Hematopoietic multipotent progenitor cell treated with erythropoietin and hydrocortisone succinate and interleukin-3 and kit ligand, for 4 days (in vitro differentiated cells): ENCODE measurements at regions not wholly inside any gene's neighbourhood (a gene's known extent, or its start where the extent isn't known, plus 50 kb on each side); places are given as distances from the start of the nearest gene placed in this dataset.
"Not testable (repeated sequence)": the region's sequence is repeated elsewhere in the genome, so short reads cannot be mapped to it uniquely, and the experiment has no call there.

Experiments used
- DNase-seq: peaks from one replicate; pipeline ENCODE4 v3.0.0-alpha.2; 2015

DNA sequence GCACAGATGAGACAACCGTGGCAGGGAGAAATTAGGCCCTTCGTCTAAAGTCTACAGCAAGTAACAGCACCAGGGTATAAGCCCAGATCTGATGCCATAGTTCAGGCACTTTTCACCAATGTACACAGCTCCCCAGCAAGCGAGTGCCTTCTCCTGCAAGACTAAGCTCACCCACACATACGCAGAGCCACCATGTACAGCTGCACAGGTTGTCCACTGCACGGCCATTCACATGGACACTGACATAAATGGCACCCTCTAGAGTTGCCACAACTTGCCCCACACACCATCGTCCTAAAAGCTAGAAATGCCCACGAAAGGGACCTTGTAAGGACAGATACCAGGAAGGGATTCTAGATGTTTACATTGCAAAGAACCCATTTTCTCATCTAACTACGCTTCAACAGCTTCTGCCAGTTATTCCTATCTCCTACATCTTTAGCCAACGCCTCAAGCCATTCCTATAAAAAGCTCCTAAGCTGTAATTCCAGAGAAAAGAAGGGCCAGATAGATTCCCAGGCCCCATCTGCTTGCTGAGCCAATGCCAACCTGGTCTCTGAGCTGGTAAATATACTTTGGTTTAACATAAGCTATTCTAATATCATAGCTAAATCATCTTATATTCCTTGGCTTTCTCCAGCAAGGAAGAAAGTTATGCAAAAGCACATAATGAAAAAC is 174.0 kb upstream of the KAZN start:
- no peak for DNase-seq

DNA sequence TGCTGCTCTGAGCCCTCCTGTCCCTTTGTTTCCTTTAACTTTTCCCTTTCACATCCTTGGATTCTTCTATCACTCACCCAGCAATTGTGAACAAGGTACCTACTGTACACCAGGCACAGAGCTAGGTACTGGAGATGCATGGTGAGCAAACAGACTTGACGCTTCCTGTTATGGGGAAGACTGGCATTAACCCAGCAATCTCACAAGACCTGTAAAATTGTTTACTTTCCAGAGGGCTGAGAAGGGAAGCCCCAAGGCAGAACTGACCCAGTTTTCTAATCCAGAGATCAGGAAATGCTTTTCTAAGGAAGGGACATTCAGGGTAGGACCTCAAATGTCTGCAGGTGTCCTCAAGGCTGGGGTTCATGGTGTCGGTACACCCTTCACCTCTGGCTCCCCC is 171.6 kb upstream of the KAZN start:
- DNase-seq: no peak

DNA sequence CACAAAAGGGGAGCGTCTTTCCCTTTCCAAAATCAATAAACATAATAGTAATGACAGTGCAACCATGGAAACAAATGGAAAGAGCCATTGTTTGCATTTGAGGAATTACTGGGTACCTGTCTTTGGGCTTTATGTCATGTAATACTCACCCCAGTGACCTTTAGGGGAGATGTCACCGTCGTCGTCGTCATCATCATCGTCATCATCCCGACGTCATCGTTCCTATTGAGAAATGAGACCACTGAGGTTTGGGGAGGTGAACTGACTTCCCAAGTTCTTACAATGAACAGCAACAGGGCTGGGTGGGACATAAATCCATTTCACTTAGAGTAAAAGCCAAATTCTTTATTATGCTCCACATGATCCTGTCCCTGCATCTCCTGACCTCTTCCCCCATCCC is 168.9 kb upstream of the KAZN start:
- DNase-seq: no peak

DNA sequence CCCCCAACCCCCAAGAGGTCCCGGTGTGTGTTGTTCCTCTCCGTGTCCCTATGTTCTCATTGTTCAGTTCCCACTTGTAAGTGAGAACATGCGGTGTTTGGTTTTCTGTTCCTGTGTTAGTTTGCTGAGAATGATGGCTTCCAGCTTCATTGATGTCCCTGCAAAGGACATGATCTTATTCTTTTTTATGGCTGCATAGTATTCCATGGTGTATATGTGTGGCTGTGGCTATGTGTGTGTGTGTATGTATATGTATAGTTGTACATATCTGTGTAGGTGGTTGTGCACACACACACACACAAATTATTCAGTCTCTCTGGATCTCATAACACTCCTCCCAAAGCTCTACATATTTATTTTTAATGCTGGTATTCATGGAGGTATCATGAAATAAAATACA is 165.8 kb upstream of the KAZN start:
- DNase-seq: not testable (repeated sequence)

GRCh38 chr1:14435368-14436023 is 163.0 kb upstream of the KAZN start:
- DNase-seq: peak; percentile 4

DNA sequence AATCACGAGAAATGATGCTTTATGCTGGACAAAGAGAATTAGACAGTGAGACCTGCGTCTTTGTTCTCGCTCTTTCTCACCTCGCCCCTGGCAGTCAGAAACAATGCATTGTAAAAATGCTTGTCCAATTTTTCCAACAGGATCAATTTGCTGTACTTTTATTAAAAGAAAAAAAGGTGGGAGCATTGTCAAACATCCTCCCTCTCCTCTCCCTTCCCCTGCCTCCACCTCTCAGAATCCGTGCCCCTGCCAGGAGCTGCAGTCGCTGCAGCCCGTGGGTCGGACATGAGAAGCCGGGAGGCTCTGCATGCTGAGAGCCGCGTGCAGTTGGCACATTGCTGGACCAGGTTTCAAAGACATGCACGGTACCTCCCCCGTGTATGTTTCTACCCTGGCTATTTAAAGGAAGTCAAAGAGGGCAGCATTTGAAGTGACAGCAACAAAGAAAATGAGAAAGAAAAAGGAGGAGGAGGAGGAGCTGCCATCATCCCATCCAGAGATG is 161.0 kb upstream of the KAZN start:
- DNase-seq: no peak

DNA sequence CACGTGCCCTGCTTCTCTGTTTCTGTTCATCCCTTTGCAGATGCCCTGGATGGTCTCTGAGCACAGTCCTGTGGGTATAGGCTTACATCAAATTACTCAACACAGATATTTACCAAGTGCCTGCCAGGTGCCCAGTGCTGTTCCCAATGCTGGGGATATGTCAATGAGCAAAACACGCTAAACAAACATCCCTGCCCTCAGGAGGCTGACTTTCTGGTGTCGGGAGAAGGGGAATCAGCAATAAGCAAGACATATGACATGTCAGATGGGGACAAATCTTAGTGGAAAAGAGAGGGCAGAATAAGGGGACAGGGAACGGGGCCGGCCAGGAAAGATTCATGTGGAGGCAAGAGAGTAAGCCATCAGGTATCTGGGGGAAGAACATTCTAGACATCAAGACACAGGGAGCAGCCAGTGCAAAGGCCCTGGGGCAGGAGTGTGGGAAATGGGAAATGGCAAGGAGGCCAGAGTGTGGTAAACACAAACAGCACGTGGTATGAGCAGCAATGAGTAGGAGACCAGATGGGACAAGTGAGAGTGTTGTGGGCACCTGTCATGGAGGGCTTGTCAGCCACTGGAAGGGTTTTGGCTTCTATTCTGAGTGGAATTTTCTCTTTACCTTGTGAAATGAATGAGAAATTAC is 160.2 kb upstream of the KAZN start:
- no peak for DNase-seq

- DNase-seq: no peak
Observed at GRCh38 chr1:14439015-14439414, 159.5 kb upstream of the KAZN start.

DNA sequence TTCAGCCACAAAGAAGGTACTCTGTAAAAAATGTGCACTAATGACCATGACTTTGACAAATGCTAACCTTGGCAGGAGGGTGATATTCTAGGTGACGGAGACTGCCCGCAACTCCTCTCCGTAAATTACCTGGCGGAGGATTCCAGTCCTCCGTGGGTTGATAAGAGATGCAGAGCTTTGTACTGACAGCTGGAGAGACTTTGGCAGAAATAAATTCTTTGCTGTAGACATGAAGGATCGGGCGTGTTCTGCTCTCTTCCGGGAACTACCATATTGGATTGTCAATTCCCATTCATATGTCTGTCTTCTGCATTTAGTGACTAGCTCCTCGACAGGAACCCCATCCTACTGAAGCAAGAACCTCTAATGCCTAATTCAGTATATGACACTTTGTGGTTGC is 158.3 kb upstream of the KAZN start:
- DNase-seq: no peak

GRCh38 chr1:14440731-14441130 is 157.8 kb upstream of the KAZN start:
- DNase-seq: no peak

GRCh38 chr1:14441302-14441741 is 157.2 kb upstream of the KAZN start:
- no peak for DNase-seq

DNA sequence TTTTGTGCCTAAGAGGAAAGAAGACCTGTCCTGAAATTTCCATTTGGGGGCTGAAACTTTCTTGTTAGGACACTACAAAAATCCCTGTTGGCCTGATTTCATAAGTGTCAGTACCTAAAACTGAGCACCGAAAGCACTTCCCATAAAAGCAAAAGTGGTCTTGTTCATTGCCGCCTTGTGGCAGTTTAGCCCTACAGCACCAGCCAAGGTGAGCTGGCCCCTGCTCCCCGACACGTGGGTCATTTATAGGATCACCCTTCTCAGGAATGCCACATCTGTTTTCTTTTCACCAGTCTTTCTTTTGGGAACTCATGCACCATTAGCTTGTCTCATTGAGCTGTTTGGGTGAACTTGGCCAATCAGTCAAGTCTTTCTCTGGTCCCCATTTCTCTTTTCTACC is 155.8 kb upstream of the KAZN start:
- DNase-seq: no peak

DNA sequence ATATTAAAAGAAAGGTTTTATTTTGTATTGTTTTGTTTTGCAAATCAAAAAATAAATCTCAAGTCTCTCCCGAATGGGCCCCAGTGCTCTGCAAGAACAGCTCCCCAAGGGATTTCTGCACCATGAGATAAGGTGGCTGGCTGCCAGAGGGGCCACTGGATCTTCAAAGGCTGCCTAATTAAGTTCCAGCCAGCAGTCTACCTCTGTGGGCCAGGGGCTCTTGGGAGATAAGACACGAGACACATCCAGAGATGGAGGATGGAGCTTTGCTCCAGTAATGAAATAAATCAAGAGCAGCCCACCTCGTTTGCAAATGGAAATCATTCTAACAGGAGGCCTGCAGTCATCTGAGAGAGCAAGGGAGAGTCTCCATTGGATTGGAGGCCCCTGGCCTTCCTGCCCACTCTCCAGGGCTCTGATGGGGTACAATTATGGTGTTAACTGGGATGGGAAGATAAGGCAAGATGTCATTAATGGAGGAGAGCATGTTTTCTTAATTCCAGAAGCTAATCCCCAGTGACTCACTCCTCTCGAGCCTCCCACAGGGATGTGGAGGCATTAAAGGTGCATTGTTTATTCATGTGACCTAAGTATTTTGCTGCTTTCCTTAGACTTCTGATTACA is 155.2 kb upstream of the KAZN start:
- peak; percentile 11 for DNase-seq

DNA sequence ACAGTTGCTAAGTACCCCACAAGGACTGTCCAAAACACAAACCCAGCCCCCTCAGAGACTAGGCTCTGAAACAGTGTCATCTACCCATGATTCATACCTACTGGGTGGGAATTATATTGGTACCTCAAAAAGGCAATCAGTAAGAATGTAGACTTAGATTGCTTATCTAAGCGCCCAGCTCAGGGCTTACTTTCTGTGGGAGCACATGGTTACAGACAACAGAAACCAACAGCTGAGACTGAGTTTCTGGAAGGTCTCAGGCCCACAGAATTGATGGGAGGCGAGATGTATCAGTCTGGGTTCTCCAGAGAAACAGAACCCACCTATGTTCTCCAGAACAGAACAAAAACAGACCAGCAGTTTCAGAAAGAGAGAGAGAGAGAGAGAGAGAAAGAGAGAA is 147.3 kb upstream of the KAZN start:
- no peak for DNase-seq

DNA sequence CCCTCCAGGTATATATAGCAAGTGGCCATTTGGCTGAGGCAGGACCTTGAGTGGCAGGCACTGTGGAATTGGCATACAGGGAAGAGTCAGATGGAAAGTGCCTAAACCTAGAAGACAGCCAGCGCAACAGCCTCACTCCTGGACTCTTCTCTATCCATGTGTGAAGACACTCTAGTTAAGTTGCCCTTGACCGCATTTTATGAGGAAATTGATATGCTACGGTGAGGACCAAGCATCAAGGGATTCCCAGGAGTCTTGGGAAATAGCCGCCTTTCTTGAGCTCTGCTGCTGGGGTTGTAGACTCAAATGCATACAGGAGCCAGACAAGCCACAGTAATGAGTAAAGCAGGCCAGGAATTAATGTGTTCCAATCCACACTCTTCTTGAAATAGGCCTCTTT is 145.9 kb upstream of the KAZN start:
- no peak for DNase-seq

DNA sequence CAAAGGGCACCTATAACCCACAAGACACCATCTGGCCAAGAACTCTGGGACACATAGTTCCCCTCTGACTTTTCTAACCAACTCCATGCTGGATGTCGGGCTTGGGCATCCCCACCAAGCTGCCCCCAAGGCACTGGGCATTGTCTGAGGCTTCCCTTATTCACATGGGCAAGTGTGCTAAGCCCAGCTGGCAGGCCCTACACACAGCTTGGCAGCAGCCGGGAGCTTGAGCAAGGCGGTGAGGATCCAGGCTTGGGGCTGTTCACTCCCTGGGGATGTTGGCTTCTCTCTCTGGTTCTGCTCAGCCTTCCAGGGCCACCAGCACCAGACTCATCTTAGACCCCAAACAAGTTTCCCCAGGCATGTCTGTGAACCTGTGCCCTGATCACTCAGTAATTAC is 138.3 kb upstream of the KAZN start:
- DNase-seq: no peak

DNA sequence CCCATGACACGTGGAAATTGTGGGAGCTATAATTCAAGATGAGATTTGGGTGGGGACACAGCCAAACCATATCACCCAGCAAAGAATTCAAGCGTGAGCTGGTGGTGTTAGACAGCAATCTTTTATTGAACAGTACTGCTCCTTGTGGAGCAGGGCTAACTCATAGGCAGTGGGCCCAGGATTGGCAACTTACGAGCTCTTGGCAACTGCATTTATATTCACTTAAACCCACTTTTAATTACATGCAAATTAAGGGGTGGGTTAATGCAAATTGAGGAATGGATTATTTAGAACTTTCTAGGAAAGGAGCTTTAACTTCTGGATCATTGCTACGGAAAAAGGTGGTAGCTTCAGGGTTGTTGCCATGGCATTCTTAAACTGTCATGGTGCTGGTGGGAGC is 135.6 kb upstream of the KAZN start:
- DNase-seq: no peak

DNA sequence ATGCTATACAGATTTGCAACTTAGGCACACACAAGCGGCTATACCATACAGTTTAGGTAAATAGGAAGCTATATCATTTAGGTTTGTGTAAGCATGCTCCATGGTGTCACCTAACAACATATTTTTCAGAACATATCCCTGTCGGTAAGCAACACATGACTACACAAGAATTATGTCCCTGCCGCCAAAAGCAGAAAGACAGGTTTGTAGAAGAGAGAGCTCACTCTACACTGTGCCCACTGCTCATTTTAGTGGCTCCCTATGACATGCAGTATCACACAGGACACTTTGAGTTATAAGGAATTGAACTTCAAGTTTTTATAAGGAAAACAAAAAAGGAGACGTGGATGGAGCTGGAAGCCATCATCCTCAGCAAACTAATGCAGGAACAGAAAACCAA is 132.5 kb upstream of the KAZN start:
- DNase-seq: no peak

GRCh38 chr1:14467112-14467511 is 131.4 kb upstream of the KAZN start:
- DNase-seq: no peak

- DNase-seq: no peak
Observed at GRCh38 chr1:14468751-14469150, 129.7 kb upstream of the KAZN start.

GRCh38 chr1:14470802-14471201 is 127.7 kb upstream of the KAZN start:
- no peak for DNase-seq

GRCh38 chr1:14474856-14475255 is 123.6 kb upstream of the KAZN start:
- DNase-seq: no peak

DNA sequence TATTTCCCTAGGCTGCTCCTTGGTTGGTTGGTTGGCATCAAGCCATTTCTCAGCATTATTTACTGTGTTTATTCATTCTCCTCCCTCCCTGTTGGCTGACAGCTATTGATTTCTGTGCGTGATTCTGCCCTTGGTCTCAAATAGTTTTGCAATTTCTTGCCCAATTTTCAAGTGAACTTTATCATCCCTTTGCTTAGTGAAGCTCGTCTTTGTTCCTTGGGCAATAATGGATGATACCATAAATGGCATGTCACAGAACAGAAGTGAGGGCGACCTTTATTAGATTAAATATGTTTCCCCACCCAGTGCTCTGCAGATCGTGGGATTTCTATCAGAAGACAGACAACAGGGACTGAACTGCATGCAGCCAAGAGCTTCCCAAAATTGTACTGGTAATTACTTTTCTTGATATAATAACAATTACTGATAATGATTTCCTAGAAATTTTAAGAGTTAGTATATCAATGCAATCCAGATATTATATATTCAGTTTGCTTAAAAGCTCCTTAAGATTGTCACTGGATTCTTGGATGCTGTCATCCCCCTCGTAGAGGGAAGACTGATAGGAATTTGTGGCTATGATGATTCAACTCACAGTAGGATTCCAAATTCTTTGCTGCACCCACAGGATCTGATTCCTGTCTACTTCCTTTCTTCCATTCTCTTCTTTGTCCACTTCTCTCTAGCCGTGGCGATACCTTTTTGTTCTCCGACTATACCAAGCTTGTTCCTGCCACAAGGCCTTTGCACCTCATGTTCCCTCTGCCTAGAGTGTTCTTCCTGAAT is 122.1 kb upstream of the KAZN start:
- DNase-seq: no peak
